Endothelial cell of umbilical vein (primary cell): ENCODE measurements at regions not wholly inside any gene's neighbourhood (a gene's known extent, or its start where the extent isn't known, plus 50 kb on each side); places are given as distances from the start of the nearest gene placed in this dataset.

Experiments used
- BruUV-seq: library from RNA; stranded (reverse); fragments of 400-500 nt; replicated peaks from 2 replicates; lab custom pipeline; 2021; lab: Mats Ljungman, UMichigan
- CTCF ChIA-PET: fragments of 300-600, 350-600 bp; sonication (Branson Sonifier 250); formaldehyde crosslinking; loops from one replicate; lab custom pipeline; 2021; ENCODE audit warnings: antibody characterized with exemption, inconsistent platforms; lab: Charles Lee
- POLR2A ChIA-PET: fragments of 300-600, 350-600 bp; sonication (Branson Sonifier 250); formaldehyde crosslinking; loops from one replicate; lab custom pipeline; 2021; ENCODE audit warnings: antibody characterized with exemption, inconsistent platforms; lab: Charles Lee
- DNase-seq: peaks from one replicate; pipeline ENCODE4 v3.0.0-alpha.2; 2011; ENCODE audit warnings: low read depth, low spot score
- FAIRE-seq: peaks from 2 replicates; lab custom pipeline; 2011; peaks lifted over from hg19 to GRCh38; lab: Jason Lieb, UNC
- H2AFZ ChIP-seq: 2 replicates; pipeline ENCODE4 v1.6.0; 2012; ENCODE audit warnings: low read depth, low read length, control low read depth, inconsistent platforms
- H3K27ac ChIP-seq: 2 replicates; pipeline ENCODE4 v1.5.1; 2011; ENCODE audit warnings: low read depth, mild to moderate bottlenecking, control low read depth, low read length, moderate library complexity; ENCODE audit not compliant: insufficient read depth
- H3K27me3 ChIP-seq, 2 experiments: 2 replicates each; pipeline versions ENCODE4 v1.6.0 to v1.6.1; 2011; ENCODE audit warnings: low read length in 2 of 2, mixed read lengths in 1 of 2; ENCODE audit not compliant: control insufficient read depth in 2 of 2, insufficient read depth in 2 of 2
- H3K36me3 ChIP-seq, 2 experiments: 2 replicates in 1 of 2; 3 replicates in 1 of 2; pipeline ENCODE4 v1.5.1; 2011; ENCODE audit warnings: low read length in 2 of 2, mild to moderate bottlenecking in 1 of 2, moderate library complexity in 1 of 2; ENCODE audit not compliant: control insufficient read depth in 2 of 2, insufficient read depth in 2 of 2; ENCODE audit errors: extremely low read depth in 1 of 2
- H3K4me1 ChIP-seq: 3 replicates; pipeline ENCODE4 v1.5.1; 2011; ENCODE audit warnings: mild to moderate bottlenecking, low read length; ENCODE audit not compliant: control insufficient read depth, insufficient read depth; ENCODE audit errors: extremely low read depth
- H3K4me2 ChIP-seq: 2 replicates; pipeline ENCODE4 v1.6.1; 2011; ENCODE audit warnings: low read length, control low read depth, mixed read lengths; ENCODE audit not compliant: insufficient read depth
- H3K4me3 ChIP-seq, 3 experiments: fragments of 200-600 bp in 1 of 3; sonication (generic), shearing (Covaris generic) in 1 of 3; replicated peaks in 1 of 3; 2 replicates each; pipeline ENCODE4 v1.5.1; 2011 to 2016; ENCODE audit warnings: control low read depth in 3 of 3, low read length in 3 of 3, mild to moderate bottlenecking in 2 of 3, inconsistent platforms in 1 of 3, low read depth in 1 of 3, moderate library complexity in 1 of 3; ENCODE audit not compliant: insufficient read depth in 1 of 3
- H3K79me2 ChIP-seq: 2 replicates; pipeline ENCODE4 v1.6.0; 2012; ENCODE audit warnings: low read length, inconsistent platforms; ENCODE audit not compliant: control insufficient read depth, insufficient read depth
- H3K9ac ChIP-seq: replicated peaks from 2 replicates; pipeline ENCODE3; 2011; ENCODE audit warnings: low read length, control low read depth; ENCODE audit not compliant: insufficient read depth; ENCODE audit errors: extremely low read depth
- H3K9me1 ChIP-seq: replicated peaks from 3 replicates; pipeline ENCODE4 v1.6.0; 2011; ENCODE audit warnings: mild to moderate bottlenecking, low read length; ENCODE audit not compliant: control insufficient read depth, insufficient read depth; ENCODE audit errors: extremely low read depth
- H3K9me3 ChIP-seq: replicated peaks from 2 replicates; pipeline ENCODE4 v1.5.1; 2012; ENCODE audit warnings: low read length, inconsistent platforms; ENCODE audit not compliant: control insufficient read depth, insufficient read depth
- H4K20me1 ChIP-seq: replicated peaks from 2 replicates; pipeline ENCODE3; 2011; ENCODE audit warnings: mild to moderate bottlenecking, low read length; ENCODE audit not compliant: control insufficient read depth, insufficient read depth; ENCODE audit errors: extremely low read depth
- CTCF ChIP-seq, 2 donors: IDR thresholded peaks; 1 replicate in 1 of 2; 2 replicates in 1 of 2; pipeline ENCODE4 v1.5.1; 2011; ENCODE audit warnings: low read length in 2 of 2, mild to moderate bottlenecking in 2 of 2, moderate library complexity in 2 of 2, control low read depth in 1 of 2, inconsistent platforms in 1 of 2, low read depth in 1 of 2; ENCODE audit not compliant: insufficient read depth in 1 of 2; ENCODE audit errors: extremely low read depth in 1 of 2
- EZH2 ChIP-seq: IDR thresholded peaks from 2 replicates; pipeline ENCODE4 v1.6.1; 2012; ENCODE audit warnings: borderline replicate concordance, low read depth, mild to moderate bottlenecking, moderate library complexity, low read length, inconsistent platforms; ENCODE audit not compliant: severe bottlenecking
- FOS ChIP-seq: IDR thresholded peaks from 2 replicates; pipeline ENCODE4 v1.6.1; 2011; ENCODE audit warnings: mild to moderate bottlenecking, low read length, moderate library complexity, borderline replicate concordance; ENCODE audit not compliant: insufficient read depth
- GATA2 ChIP-seq: IDR thresholded peaks from 2 replicates; pipeline ENCODE4 v1.7.0; 2011; ENCODE audit warnings: low read depth, mild to moderate bottlenecking, moderate library complexity, mixed read lengths, low read length; ENCODE audit not compliant: insufficient read length, insufficient read depth
- JUN ChIP-seq: IDR thresholded peaks from 2 replicates; pipeline ENCODE4 v1.6.1; 2011; ENCODE audit warnings: borderline replicate concordance, low read depth; ENCODE audit not compliant: insufficient read length, insufficient read depth
- POLR2A ChIP-seq: IDR thresholded peaks from 2 replicates; pipeline ENCODE4 v1.6.1; 2012; ENCODE audit warnings: low read depth, mild to moderate bottlenecking, control low read depth, low read length
- POLR2AphosphoS5 ChIP-seq: IDR thresholded peaks from 2 replicates; pipeline ENCODE4 v1.6.1; 2012; ENCODE audit warnings: low read depth, mild to moderate bottlenecking, control low read depth, low read length, moderate library complexity; ENCODE audit not compliant: insufficient read depth
- dilution Hi-C: fragments of 300-500 bp; cut with MboI; formaldehyde crosslinking; loops from one replicate; pipeline ENCODE4 v1.15.0; 2019; ENCODE audit warnings: low sequenced_read_pairs; ENCODE audit not compliant: extremely low pct_ligation_motif_present
- intact Hi-C: fragments of 100-400 bp; cut with micrococcal nuclease; formaldehyde crosslinking; loops from one replicate; pipeline ENCODE4 v1.10.0; 2022

- H2AFZ ChIP-seq: no peak overlapping the region
These were observed 392.4 kb downstream of the TNS1 start for GRCh38 chr2:217610401-217610814.

More at GRCh38 chr2:217610401-217610814, 392.4 kb downstream of the TNS1 start:
- no peak overlapping the region for H3K9ac ChIP-seq
- dilution Hi-C loops: no loop called here
- H3K9me3 ChIP-seq: no peaks in the 10 kb centered on the region
- intact Hi-C loops: no loop called here
- no peaks in the 10 kb centered on the region for H3K4me1 ChIP-seq
- no peak overlapping the region for H3K4me3 ChIP-seq
- CTCF ChIA-PET: no interaction called here
- H3K79me2 ChIP-seq: no peaks in the 10 kb centered on the region
- no TSS peak for BruUV-seq
- no peaks in the 10 kb centered on the region for H3K9me1 ChIP-seq
- H3K36me3 ChIP-seq: no peaks in the 10 kb centered on the region
- FAIRE-seq: no peak
- no peak for DNase-seq
- no peak overlapping the region for H3K4me2 ChIP-seq
- H3K27ac ChIP-seq: no peak overlapping the region
- POLR2A ChIA-PET: no interaction called here
- no peaks in the 10 kb centered on the region for H3K27me3 ChIP-seq
- no peak for TF ChIP-seq FOS
- TF ChIP-seq POLR2AphosphoS5: no peak
- TF ChIP-seq EZH2: no peak
- TF ChIP-seq GATA2: no peak
- no peak for TF ChIP-seq JUN
- no peak for TF ChIP-seq POLR2A
- no peak for TF ChIP-seq CTCF (IDR thresholded peaks at IDR 0.05; ENCODE audit: extremely low read depth in 1 of 2, insufficient read depth in 1 of 2, low read depth in 1 of 2, low read length in 2 of 2)
- no peaks in the 10 kb centered on the region for H4K20me1 ChIP-seq
